ENCODE measurements at regions not wholly inside any gene's neighbourhood (a gene's known extent, or its start where the extent isn't known, plus 50 kb on each side); places are given as distances from the start of the nearest gene placed in this dataset.
"Not testable (repeated sequence)": the region's sequence is repeated elsewhere in the genome, so short reads cannot be mapped to it uniquely, and the experiment has no call there.

GRCh38 chrX:36859231-36859630, 148.9 kb upstream of the FAM47C start:
- no peak for TF ChIP-seq CTCF (IDR thresholded peaks at IDR 0.05; ENCODE audit: extremely low read depth, missing control alignments)
- no peak for DNase-seq (ENCODE audit: low spot score)

DNA sequence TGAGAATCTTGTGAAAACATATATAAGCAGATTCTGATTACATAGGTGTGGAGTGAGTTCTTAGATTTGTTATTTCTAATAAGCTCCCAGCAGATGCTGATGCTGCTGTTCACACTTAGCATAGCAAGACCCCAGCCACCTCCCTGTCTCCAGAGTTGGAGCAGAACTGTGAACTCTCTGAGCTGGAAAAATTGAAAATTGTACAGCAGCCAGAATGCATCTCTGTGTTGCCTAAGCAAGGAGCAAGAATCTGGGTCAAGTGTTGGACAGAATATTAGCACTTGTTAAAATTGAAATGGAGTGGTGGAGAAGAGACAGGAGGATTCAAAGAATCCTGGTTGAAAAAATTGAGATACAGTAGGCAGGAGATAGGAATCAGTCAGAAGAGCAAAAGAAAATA, 146.6 kb upstream of the FAM47C start:
- no peak for DNase-seq (ENCODE audit: low spot score)
- no peak for TF ChIP-seq CTCF (IDR thresholded peaks at IDR 0.05; ENCODE audit: extremely low read depth, missing control alignments)

GRCh38 chrX:36867143-36867542, 141.0 kb upstream of the FAM47C start:
- peak; percentile 2 for DNase-seq (ENCODE audit: low spot score)

GRCh38 chrX:36868592-36868991, 139.6 kb upstream of the FAM47C start:
- DNase-seq (ENCODE audit: low spot score): no peak
- TF ChIP-seq CTCF (IDR thresholded peaks at IDR 0.05; ENCODE audit: extremely low read depth, missing control alignments): no peak

More at GRCh38 chrX:36867143-36867542, 141.0 kb upstream of the FAM47C start:
- peak; percentile 4 for TF ChIP-seq CTCF (IDR thresholded peaks at IDR 0.05; ENCODE audit: extremely low read depth, missing control alignments)

DNA sequence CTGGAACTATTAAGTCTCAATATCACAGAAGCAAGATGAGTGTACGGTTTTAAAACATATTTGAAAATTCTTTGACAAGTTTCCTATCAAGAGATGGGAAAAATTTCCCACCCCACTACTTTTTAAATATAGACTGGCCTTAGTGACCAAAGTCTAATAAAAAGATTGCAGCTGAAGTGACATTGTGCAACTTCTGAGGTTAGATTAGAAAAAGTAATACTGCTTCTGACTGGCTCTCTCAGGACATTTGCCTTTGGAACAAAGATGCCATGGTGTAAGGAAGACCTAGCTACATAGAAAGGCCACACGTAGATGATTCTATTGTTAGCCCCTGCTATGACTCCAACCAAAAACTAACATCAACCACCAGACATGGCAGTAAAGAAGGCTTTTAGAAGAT, 138.7 kb upstream of the FAM47C start:
- no peak for DNase-seq (ENCODE audit: low spot score)
- no peak for TF ChIP-seq CTCF (IDR thresholded peaks at IDR 0.05; ENCODE audit: extremely low read depth, missing control alignments)

GRCh38 chrX:36897690-36898089, 110.5 kb upstream of the FAM47C start:
- DNase-seq (ENCODE audit: low spot score): no peak
- no peak for TF ChIP-seq CTCF (IDR thresholded peaks at IDR 0.05; ENCODE audit: extremely low read depth, missing control alignments)

- no peak for TF ChIP-seq CTCF (IDR thresholded peaks at IDR 0.05; ENCODE audit: extremely low read depth, missing control alignments)
Observed at GRCh38 chrX:36898301-36898700, 109.9 kb upstream of the FAM47C start.

GRCh38 chrX:36904561-36904960, 103.6 kb upstream of the FAM47C start:
- DNase-seq (ENCODE audit: low spot score): not testable (repeated sequence)

More at GRCh38 chrX:36898301-36898700, 109.9 kb upstream of the FAM47C start:
- DNase-seq (ENCODE audit: low spot score): peak; percentile 1
